GM23338 (cell line): ENCODE measurements at regions not wholly inside any gene's neighbourhood (a gene's known extent, or its start where the extent isn't known, plus 50 kb on each side); places are given as distances from the start of the nearest gene placed in this dataset.

Experiments
- ATAC-seq: fragments of 200-7000 bp; cut with Tn5 transposase; 3 replicates; pipeline ENCODE4 v1.9.1; 2020
- DNase-seq: peaks from one replicate; pipeline ENCODE4 v3.0.0-alpha.2; 2015; ENCODE audit warnings: low spot score
- H2AFZ ChIP-seq: fragments of 200-600 bp; sonication (generic); 2 replicates; pipeline ENCODE4 v1.8.0; 2016; ENCODE audit warnings: antibody characterized with exemption, mild to moderate bottlenecking, moderate library complexity
- H3F3A ChIP-seq: fragments of 200-600 bp; sonication (generic); replicated peaks from 2 replicates; pipeline ENCODE4 v1.8.0; 2017; ENCODE audit warnings: antibody characterized with exemption, mixed run types, low read depth
- H3K27ac ChIP-seq: fragments of 200-600 bp; sonication (generic); 2 replicates; pipeline ENCODE4 v1.6.1; 2016; ENCODE audit warnings: low read depth
- H3K27me3 ChIP-seq: fragments of 200-600 bp; sonication (generic); 2 replicates; pipeline ENCODE4 v1.8.0; 2016; ENCODE audit warnings: mild to moderate bottlenecking, mixed run types, moderate library complexity; ENCODE audit not compliant: insufficient read depth
- H3K36me3 ChIP-seq: fragments of 200-600 bp; sonication (generic); 2 replicates; pipeline ENCODE4 v1.8.0; 2016; ENCODE audit warnings: mild to moderate bottlenecking; ENCODE audit not compliant: insufficient read depth
- H3K4me1 ChIP-seq: fragments of 200-600 bp; sonication (generic); 2 replicates; pipeline ENCODE4 v1.8.0; 2016; ENCODE audit warnings: mild to moderate bottlenecking, moderate library complexity; ENCODE audit not compliant: insufficient read depth
- H3K4me2 ChIP-seq: fragments of 200-600 bp; sonication (generic); 2 replicates; pipeline ENCODE4 v1.7.1; 2017; ENCODE audit warnings: mixed run types
- H3K4me3 ChIP-seq: fragments of 200-600 bp; sonication (generic); 2 replicates; pipeline ENCODE4 v1.6.1; 2016; ENCODE audit warnings: mixed run types
- H3K79me2 ChIP-seq: fragments of 200-600 bp; sonication (generic); replicated peaks from 2 replicates; pipeline ENCODE4 v1.8.0; 2017; ENCODE audit warnings: mild to moderate bottlenecking; ENCODE audit not compliant: insufficient read depth
- H3K9me2 ChIP-seq: fragments of 200-600 bp; sonication (generic); 2 replicates; pipeline ENCODE4 v1.8.0; 2017; ENCODE audit not compliant: insufficient read depth
- H4K20me1 ChIP-seq: fragments of 200-600 bp; sonication (generic); replicated peaks from 2 replicates; pipeline ENCODE4 v1.8.0; 2017; ENCODE audit warnings: mild to moderate bottlenecking; ENCODE audit not compliant: insufficient read depth
- H3K27ac Mint-ChIP-seq: 2 replicates; pipeline ENCODE4 v1.8.0; 2020; ENCODE audit warnings: inconsistent platforms, mild to moderate bottlenecking, moderate library complexity, mixed read lengths
- H3K27me3 Mint-ChIP-seq: 3 replicates; pipeline ENCODE4 v1.8.0; 2022; ENCODE audit warnings: low read depth, mild to moderate bottlenecking, moderate library complexity, mixed read lengths, inconsistent platforms; ENCODE audit not compliant: insufficient read depth, poor library complexity
- H3K36me3 Mint-ChIP-seq: 3 replicates; pipeline ENCODE4 v1.8.0; 2021; ENCODE audit warnings: low read depth, mild to moderate bottlenecking, inconsistent platforms, moderate library complexity, mixed read lengths
- H3K4me1 Mint-ChIP-seq: 3 replicates; pipeline ENCODE4 v1.8.0; 2020; ENCODE audit warnings: mild to moderate bottlenecking, inconsistent platforms, mixed read lengths
- H3K4me3 Mint-ChIP-seq: 3 replicates; pipeline ENCODE4 v1.8.0; 2021; ENCODE audit warnings: moderate library complexity, mild to moderate bottlenecking, inconsistent platforms, mixed read lengths
- H3K9me3 Mint-ChIP-seq: 3 replicates; pipeline ENCODE4 v1.8.0; 2020; ENCODE audit warnings: moderate library complexity, mild to moderate bottlenecking, inconsistent platforms, mixed read lengths
- CREB1 ChIP-seq: fragments of 250-450 bp; sonication (Bioruptor Pico); IDR thresholded peaks from 2 replicates; pipeline ENCODE4 v1.5.0; 2020; ENCODE audit warnings: low read depth, mild to moderate bottlenecking, moderate library complexity
- EZH2 ChIP-seq: fragments of 200-600 bp; sonication (generic); IDR thresholded peaks from one replicate; pipeline ENCODE4 v1.8.0; 2017; ENCODE audit warnings: antibody characterized with exemption, mild to moderate bottlenecking, low read depth; ENCODE audit not compliant: unreplicated experiment
- EZH2phosphoT487 ChIP-seq: fragments of 200-600 bp; sonication (generic); IDR thresholded peaks from one replicate; pipeline ENCODE4 v1.8.1; 2018; ENCODE audit warnings: antibody characterized with exemption; ENCODE audit not compliant: unreplicated experiment
- JUNB ChIP-seq: IDR thresholded peaks from one replicate; pipeline ENCODE4 v1.6.1; 2016; ENCODE audit warnings: antibody characterized with exemption; ENCODE audit not compliant: unreplicated experiment
- NANOG ChIP-seq: IDR thresholded peaks from 2 replicates; pipeline ENCODE4 v1.6.1; 2016; ENCODE audit warnings: antibody characterized with exemption, borderline replicate concordance
- POLR2AphosphoS5 ChIP-seq: IDR thresholded peaks from 2 replicates; pipeline ENCODE4 v1.6.1; 2016; ENCODE audit warnings: antibody characterized with exemption, low read depth
- STAT1 ChIP-seq: IDR thresholded peaks from one replicate; pipeline ENCODE4 v1.6.1; 2016; ENCODE audit warnings: antibody characterized with exemption; ENCODE audit not compliant: unreplicated experiment
- ZNF114 ChIP-seq: fragments of 250-450 bp; sonication (Bioruptor Pico); IDR thresholded peaks from 2 replicates; pipeline ENCODE4 v1.5.0; 2020; ENCODE audit warnings: mild to moderate bottlenecking, moderate library complexity
- ZNF331 ChIP-seq: fragments of 250-450 bp; sonication (Bioruptor Pico); IDR thresholded peaks from 2 replicates; pipeline ENCODE4 v1.5.0; 2020; ENCODE audit warnings: low read depth, mild to moderate bottlenecking, moderate library complexity
- TF ChIP-seq, protein P1 (sequence below), 2 experiments: fragments of 200-600 bp in 1 of 2; sonication (generic) in 1 of 2; conservative IDR thresholded peaks; 2 replicates each; pipeline versions ENCODE4 v1.5.1 to v1.6.1; 2016 to 2017; ENCODE audit warnings: antibody characterized with exemption in 2 of 2, low read depth in 2 of 2, mild to moderate bottlenecking in 2 of 2, moderate library complexity in 1 of 2
- TF ChIP-seq, protein P2 (sequence below): IDR thresholded peaks from 2 replicates; pipeline ENCODE4 v1.6.1; 2016; ENCODE audit warnings: antibody characterized with exemption
- TF ChIP-seq, protein P3 (sequence below): fragments of 250-450 bp; sonication (Bioruptor Pico); IDR thresholded peaks from 2 replicates; pipeline ENCODE4 v1.5.0; 2020; ENCODE audit warnings: mild to moderate bottlenecking, moderate library complexity
- TF ChIP-seq, protein P4 (sequence below): IDR thresholded peaks from one replicate; pipeline ENCODE4 v1.6.1; 2018; ENCODE audit warnings: antibody characterized with exemption; ENCODE audit not compliant: unreplicated experiment

DNA sequence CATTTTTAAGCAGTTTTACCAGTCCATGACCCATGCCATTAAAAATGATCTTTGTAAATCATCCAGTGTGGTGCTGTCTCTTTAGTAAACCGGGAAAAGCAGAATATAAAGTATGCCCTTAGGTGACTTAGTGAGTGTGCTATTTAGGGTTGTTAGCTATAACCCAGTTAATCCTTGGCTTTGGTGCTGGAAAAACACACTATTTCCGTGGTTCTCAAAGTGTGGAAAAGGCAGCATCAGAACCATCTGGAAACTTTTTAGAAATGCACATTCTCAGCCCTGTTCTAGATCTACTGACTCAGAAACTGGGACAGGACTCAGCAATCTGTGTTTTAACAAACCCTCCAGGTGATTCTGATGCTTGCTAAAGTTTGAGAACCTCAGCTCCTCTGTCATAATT, 123.6 kb upstream of the ZNF608 start:
- H3K27ac ChIP-seq, result no peak overlapping the region
- peaks cover 11% of the 10 kb centered on the region; the same call in 2 of the 3 replicates for H3K36me3 Mint-ChIP-seq
- H3K36me3 ChIP-seq, result no peaks in the 10 kb centered on the region
- no peaks in the 10 kb centered on the region for H3K79me2 ChIP-seq
- H3K27me3 ChIP-seq, result no peaks in the 10 kb centered on the region
- no peak overlapping the region for H2AFZ ChIP-seq
- ATAC-seq (no peak), DNase-seq (no peak)
- H3K4me3 Mint-ChIP-seq, result no peak overlapping the region
- peaks cover 9% of the 10 kb centered on the region; the same call in 2 of the 3 replicates for H3K9me3 Mint-ChIP-seq
- no peak overlapping the region for H3K4me2 ChIP-seq
- TF ChIP-seq ZNF114 (CRISPR knock-in tag), result no peak
- no peak for TF ChIP-seq EZH2phosphoT487
- TF ChIP-seq, protein P1, sequence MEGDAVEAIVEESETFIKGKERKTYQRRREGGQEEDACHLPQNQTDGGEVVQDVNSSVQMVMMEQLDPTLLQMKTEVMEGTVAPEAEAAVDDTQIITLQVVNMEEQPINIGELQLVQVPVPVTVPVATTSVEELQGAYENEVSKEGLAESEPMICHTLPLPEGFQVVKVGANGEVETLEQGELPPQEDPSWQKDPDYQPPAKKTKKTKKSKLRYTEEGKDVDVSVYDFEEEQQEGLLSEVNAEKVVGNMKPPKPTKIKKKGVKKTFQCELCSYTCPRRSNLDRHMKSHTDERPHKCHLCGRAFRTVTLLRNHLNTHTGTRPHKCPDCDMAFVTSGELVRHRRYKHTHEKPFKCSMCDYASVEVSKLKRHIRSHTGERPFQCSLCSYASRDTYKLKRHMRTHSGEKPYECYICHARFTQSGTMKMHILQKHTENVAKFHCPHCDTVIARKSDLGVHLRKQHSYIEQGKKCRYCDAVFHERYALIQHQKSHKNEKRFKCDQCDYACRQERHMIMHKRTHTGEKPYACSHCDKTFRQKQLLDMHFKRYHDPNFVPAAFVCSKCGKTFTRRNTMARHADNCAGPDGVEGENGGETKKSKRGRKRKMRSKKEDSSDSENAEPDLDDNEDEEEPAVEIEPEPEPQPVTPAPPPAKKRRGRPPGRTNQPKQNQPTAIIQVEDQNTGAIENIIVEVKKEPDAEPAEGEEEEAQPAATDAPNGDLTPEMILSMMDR (conservative IDR thresholded peaks at IDR 0.05; ENCODE audit: low read depth in 2 of 2), result no peak
- TF ChIP-seq EZH2, result no peak
- no peak for TF ChIP-seq ZNF331
- no peak for TF ChIP-seq NANOG
- no peak for TF ChIP-seq POLR2AphosphoS5
- TF ChIP-seq STAT1, result no peak
- TF ChIP-seq, protein P2, sequence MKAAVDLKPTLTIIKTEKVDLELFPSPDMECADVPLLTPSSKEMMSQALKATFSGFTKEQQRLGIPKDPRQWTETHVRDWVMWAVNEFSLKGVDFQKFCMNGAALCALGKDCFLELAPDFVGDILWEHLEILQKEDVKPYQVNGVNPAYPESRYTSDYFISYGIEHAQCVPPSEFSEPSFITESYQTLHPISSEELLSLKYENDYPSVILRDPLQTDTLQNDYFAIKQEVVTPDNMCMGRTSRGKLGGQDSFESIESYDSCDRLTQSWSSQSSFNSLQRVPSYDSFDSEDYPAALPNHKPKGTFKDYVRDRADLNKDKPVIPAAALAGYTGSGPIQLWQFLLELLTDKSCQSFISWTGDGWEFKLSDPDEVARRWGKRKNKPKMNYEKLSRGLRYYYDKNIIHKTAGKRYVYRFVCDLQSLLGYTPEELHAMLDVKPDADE, result no peak
- TF ChIP-seq, protein P3, sequence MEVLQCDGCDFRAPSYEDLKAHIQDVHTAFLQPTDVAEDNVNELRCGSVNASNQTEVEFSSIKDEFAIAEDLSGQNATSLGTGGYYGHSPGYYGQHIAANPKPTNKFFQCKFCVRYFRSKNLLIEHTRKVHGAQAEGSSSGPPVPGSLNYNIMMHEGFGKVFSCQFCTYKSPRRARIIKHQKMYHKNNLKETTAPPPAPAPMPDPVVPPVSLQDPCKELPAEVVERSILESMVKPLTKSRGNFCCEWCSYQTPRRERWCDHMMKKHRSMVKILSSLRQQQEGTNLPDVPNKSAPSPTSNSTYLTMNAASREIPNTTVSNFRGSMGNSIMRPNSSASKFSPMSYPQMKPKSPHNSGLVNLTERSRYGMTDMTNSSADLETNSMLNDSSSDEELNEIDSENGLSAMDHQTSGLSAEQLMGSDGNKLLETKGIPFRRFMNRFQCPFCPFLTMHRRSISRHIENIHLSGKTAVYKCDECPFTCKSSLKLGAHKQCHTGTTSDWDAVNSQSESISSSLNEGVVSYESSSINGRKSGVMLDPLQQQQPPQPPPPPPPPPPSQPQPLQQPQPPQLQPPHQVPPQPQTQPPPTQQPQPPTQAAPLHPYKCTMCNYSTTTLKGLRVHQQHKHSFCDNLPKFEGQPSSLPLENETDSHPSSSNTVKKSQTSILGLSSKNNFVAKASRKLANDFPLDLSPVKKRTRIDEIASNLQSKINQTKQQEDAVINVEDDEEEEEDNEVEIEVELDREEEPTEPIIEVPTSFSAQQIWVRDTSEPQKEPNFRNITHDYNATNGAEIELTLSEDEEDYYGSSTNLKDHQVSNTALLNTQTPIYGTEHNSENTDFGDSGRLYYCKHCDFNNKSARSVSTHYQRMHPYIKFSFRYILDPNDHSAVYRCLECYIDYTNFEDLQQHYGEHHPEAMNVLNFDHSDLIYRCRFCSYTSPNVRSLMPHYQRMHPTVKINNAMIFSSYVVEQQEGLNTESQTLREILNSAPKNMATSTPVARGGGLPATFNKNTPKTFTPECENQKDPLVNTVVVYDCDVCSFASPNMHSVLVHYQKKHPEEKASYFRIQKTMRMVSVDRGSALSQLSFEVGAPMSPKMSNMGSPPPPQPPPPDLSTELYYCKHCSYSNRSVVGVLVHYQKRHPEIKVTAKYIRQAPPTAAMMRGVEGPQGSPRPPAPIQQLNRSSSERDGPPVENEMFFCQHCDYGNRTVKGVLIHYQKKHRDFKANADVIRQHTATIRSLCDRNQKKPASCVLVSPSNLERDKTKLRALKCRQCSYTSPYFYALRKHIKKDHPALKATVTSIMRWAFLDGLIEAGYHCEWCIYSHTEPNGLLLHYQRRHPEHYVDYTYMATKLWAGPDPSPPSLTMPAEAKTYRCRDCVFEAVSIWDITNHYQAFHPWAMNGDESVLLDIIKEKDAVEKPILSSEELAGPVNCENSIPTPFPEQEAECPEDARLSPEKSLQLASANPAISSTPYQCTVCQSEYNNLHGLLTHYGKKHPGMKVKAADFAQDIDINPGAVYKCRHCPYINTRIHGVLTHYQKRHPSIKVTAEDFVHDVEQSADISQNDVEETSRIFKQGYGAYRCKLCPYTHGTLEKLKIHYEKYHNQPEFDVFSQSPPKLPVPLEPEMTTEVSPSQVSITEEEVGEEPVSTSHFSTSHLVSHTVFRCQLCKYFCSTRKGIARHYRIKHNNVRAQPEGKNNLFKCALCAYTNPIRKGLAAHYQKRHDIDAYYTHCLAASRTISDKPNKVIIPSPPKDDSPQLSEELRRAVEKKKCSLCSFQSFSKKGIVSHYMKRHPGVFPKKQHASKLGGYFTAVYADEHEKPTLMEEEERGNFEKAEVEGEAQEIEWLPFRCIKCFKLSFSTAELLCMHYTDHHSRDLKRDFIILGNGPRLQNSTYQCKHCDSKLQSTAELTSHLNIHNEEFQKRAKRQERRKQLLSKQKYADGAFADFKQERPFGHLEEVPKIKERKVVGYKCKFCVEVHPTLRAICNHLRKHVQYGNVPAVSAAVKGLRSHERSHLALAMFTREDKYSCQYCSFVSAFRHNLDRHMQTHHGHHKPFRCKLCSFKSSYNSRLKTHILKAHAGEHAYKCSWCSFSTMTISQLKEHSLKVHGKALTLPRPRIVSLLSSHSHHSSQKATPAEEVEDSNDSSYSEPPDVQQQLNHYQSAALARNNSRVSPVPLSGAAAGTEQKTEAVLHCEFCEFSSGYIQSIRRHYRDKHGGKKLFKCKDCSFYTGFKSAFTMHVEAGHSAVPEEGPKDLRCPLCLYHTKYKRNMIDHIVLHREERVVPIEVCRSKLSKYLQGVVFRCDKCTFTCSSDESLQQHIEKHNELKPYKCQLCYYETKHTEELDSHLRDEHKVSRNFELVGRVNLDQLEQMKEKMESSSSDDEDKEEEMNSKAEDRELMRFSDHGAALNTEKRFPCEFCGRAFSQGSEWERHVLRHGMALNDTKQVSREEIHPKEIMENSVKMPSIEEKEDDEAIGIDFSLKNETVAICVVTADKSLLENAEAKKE, result no peak
- TF ChIP-seq, protein P4, sequence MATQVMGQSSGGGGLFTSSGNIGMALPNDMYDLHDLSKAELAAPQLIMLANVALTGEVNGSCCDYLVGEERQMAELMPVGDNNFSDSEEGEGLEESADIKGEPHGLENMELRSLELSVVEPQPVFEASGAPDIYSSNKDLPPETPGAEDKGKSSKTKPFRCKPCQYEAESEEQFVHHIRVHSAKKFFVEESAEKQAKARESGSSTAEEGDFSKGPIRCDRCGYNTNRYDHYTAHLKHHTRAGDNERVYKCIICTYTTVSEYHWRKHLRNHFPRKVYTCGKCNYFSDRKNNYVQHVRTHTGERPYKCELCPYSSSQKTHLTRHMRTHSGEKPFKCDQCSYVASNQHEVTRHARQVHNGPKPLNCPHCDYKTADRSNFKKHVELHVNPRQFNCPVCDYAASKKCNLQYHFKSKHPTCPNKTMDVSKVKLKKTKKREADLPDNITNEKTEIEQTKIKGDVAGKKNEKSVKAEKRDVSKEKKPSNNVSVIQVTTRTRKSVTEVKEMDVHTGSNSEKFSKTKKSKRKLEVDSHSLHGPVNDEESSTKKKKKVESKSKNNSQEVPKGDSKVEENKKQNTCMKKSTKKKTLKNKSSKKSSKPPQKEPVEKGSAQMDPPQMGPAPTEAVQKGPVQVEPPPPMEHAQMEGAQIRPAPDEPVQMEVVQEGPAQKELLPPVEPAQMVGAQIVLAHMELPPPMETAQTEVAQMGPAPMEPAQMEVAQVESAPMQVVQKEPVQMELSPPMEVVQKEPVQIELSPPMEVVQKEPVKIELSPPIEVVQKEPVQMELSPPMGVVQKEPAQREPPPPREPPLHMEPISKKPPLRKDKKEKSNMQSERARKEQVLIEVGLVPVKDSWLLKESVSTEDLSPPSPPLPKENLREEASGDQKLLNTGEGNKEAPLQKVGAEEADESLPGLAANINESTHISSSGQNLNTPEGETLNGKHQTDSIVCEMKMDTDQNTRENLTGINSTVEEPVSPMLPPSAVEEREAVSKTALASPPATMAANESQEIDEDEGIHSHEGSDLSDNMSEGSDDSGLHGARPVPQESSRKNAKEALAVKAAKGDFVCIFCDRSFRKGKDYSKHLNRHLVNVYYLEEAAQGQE, result no peak
- no peak for TF ChIP-seq CREB1
- no peak for TF ChIP-seq JUNB
- peaks cover 29% of the 10 kb centered on the region for H3K4me1 Mint-ChIP-seq
- no peak overlapping the region for H3K27ac Mint-ChIP-seq
- peaks cover 18% of the 10 kb centered on the region for H3K4me1 ChIP-seq
- peaks cover 2% of the 10 kb centered on the region for H3K27me3 Mint-ChIP-seq
- no peaks in the 10 kb centered on the region for H3F3A ChIP-seq
- no peaks in the 10 kb centered on the region for H3K9me2 ChIP-seq
- H3K4me3 ChIP-seq, result no peak overlapping the region
- no peaks in the 10 kb centered on the region for H4K20me1 ChIP-seq
